Fibroblast of mammary gland (primary cell): ENCODE measurements at regions not wholly inside any gene's neighbourhood (a gene's known extent, or its start where the extent isn't known, plus 50 kb on each side); places are given as distances from the start of the nearest gene placed in this dataset.

Source experiments
- DNase-seq: peaks from one replicate; pipeline ENCODE4 v3.0.0-alpha.2; 2010; ENCODE audit warnings: low read depth
- H3K4me3 ChIP-seq: 2 replicates; pipeline ENCODE4 v1.5.1; 2011; ENCODE audit warnings: low read depth, mild to moderate bottlenecking, low read length, moderate library complexity; ENCODE audit not compliant: control insufficient read depth
- CTCF ChIP-seq: conservative IDR thresholded peaks from 2 replicates; pipeline ENCODE4 v1.5.1; 2011; ENCODE audit warnings: low read depth, low read length, inconsistent platforms; ENCODE audit not compliant: control insufficient read depth, insufficient read depth

- DNase-seq = no peak
- H3K4me3 ChIP-seq = no peak overlapping the region
- TF ChIP-seq CTCF = no peak
Measured at GRCh38 chr2:207422380-207422779, 107.4 kb upstream of the CREB1 start.

- no peak for TF ChIP-seq CTCF
- peak; percentile 89 for DNase-seq
Measured at GRCh38 chr2:207423886-207424285, 105.9 kb upstream of the CREB1 start.

GRCh38 chr2:207427986-207428385, 101.8 kb upstream of the CREB1 start:
- no peak for DNase-seq
- no peak overlapping the region for H3K4me3 ChIP-seq
- TF ChIP-seq CTCF = no peak

More at GRCh38 chr2:207423886-207424285, 105.9 kb upstream of the CREB1 start:
- H3K4me3 ChIP-seq = no peak overlapping the region

- no peak for DNase-seq
- no peak for TF ChIP-seq CTCF
- no peak overlapping the region for H3K4me3 ChIP-seq
Measured at GRCh38 chr2:207428573-207428972, 101.2 kb upstream of the CREB1 start.

- no peak for TF ChIP-seq CTCF
- DNase-seq = peak; percentile 72
- H3K4me3 ChIP-seq = no peak overlapping the region
Measured at GRCh38 chr2:207432453-207432852, 97.3 kb upstream of the CREB1 start.

- no peak overlapping the region for H3K4me3 ChIP-seq
- no peak for TF ChIP-seq CTCF
- no peak for DNase-seq
Measured at GRCh38 chr2:207434306-207434705, 95.5 kb upstream of the CREB1 start.

GRCh38 chr2:207434899-207435465, 94.8 kb upstream of the CREB1 start:
- TF ChIP-seq CTCF = no peak
- no peak overlapping the region for H3K4me3 ChIP-seq
- DNase-seq = no peak
